Fibroblast of villous mesenchyme (primary cell): ENCODE measurements at regions not wholly inside any gene's neighbourhood (a gene's known extent, or its start where the extent isn't known, plus 50 kb on each side); places are given as distances from the start of the nearest gene placed in this dataset.

Experiments
- DNase-seq: peaks from one replicate; pipeline ENCODE4 v3.0.0-alpha.2; 2010; ENCODE audit warnings: low read depth
- H3K4me3 ChIP-seq: 2 replicates; pipeline ENCODE4 v1.5.1; 2011; ENCODE audit warnings: low read depth, mild to moderate bottlenecking, low read length
- TF ChIP-seq, protein P1 (sequence below): IDR thresholded peaks from 2 replicates; pipeline ENCODE4 v1.5.1; 2012; ENCODE audit warnings: low read depth, mild to moderate bottlenecking, low read length; ENCODE audit not compliant: insufficient read depth

DNA sequence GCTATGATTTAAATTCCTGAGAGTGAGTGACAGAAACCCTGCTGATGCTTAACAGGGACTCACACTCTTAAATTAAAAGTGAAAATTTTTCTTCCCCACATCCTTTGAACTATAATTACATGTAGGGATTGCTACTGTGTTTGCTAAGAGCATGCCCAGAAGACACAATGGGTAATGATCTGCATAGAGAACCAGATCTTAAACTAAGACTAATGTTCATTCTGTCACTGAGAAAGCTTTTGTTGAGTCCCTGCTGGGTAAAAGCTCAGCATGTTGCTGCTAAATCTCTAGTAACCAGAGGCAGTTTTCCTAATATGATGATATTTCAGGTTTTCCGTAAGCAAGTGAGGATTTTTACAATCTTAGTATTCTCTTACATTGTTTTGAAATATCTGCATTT is 424.8 kb upstream of the SMC2 start:
- no peak overlapping the region for H3K4me3 ChIP-seq
- DNase-seq: no peak

DNA sequence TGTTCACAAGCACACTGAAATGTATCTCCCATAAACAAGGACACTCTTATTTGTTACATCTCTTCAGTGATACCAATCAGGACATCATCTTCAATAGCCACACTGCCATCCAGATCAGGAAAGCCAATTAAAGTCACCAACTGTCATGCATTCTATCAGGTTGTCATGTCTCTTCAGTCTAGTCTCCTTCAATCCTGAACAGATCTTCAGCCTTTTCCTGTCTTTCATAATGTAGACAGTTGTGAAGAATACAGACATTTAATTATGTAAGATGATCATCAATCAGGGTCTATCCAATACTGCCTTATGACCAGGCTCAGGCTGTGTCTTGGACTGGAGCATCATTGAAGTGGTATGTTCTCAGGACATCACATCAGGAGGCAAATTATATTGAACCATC is 419.8 kb upstream of the SMC2 start:
- DNase-seq: no peak
- TF ChIP-seq, protein P1, sequence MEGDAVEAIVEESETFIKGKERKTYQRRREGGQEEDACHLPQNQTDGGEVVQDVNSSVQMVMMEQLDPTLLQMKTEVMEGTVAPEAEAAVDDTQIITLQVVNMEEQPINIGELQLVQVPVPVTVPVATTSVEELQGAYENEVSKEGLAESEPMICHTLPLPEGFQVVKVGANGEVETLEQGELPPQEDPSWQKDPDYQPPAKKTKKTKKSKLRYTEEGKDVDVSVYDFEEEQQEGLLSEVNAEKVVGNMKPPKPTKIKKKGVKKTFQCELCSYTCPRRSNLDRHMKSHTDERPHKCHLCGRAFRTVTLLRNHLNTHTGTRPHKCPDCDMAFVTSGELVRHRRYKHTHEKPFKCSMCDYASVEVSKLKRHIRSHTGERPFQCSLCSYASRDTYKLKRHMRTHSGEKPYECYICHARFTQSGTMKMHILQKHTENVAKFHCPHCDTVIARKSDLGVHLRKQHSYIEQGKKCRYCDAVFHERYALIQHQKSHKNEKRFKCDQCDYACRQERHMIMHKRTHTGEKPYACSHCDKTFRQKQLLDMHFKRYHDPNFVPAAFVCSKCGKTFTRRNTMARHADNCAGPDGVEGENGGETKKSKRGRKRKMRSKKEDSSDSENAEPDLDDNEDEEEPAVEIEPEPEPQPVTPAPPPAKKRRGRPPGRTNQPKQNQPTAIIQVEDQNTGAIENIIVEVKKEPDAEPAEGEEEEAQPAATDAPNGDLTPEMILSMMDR: no peak
- no peak overlapping the region for H3K4me3 ChIP-seq

More for the DNA sequence above, 424.8 kb upstream of the SMC2 start:
- TF ChIP-seq, protein P1: no peak

DNA sequence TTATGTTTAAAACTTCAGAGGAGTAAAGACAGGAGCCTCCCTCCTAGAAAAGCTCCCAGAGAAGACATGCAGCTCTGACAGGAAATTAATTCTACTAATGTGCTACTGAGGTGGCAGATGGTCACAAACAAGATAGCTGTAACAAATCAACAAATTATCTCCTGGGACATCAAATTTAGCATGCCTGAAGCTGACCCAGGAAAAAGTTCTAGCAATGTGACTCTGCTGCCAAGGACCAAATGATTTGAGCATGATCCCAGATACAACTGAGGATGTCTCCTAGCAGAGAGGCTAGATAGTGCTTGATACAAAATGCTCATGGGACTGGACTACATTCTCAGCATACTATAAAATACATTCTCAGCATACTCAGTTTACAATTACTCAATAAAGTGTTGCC is 413.5 kb upstream of the SMC2 start:
- DNase-seq: no peak
- H3K4me3 ChIP-seq: no peak overlapping the region
- TF ChIP-seq, protein P1: no peak

DNA sequence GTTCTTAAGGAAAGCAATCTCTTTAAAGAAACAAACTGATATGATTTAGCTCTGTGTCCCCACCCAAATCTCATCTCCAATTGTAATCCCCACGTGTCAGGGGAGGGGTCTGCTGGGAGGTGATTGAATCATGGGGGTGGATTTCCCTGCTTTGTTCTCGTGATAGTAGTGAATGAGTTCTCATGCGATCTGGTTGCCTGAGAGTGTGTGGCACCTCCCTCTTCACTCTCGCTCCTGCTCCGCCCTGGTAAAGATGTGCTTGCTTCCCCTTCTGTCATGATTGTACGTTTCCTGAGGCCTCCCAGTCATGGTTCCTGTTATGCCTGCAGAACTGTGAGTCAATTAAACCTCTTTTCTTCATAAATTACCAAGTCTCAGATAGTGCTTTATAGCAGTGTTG is 412.7 kb upstream of the SMC2 start:
- no peak overlapping the region for H3K4me3 ChIP-seq
- TF ChIP-seq, protein P1: no peak
- no peak for DNase-seq

DNA sequence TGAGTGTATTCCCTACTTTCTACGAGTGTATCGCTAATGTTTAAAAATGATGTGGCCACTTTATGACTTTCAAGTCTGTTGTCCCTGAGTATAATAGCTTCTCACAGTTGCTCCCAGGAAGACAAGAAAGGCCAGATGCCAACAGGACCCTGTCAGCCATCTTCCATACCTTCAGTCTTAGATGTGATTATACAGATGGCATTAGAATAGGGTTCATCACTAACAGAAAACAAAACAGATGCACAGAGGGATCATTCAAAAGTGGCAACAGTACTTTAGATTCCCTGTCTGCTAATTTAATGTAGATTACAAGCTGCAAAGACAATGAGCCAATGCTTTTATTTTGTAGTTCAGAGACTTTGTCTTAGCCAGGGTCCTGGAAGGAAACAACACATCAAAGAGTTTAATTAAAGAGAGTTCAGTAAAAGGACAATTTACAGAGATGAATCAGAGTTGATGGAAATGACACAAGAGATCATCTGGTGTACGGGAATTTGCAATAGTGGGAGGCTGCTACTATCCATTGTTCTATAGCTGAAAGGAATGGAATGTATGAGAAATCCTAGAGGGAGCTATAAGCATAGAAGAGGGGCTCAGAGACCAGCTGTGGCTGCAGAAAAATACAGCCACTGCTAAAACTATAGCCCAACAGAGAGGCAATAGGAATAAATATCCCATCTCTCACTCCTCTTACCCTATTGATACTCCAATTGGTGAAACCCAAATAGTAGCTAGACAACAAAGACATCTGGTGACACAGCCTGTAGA is 393.7 kb upstream of the SMC2 start:
- TF ChIP-seq, protein P1: no peak
- no peak overlapping the region for H3K4me3 ChIP-seq
- no peak for DNase-seq

GRCh38 chr9:103702572-103702971 is 391.5 kb upstream of the SMC2 start:
- DNase-seq: no peak
- TF ChIP-seq, protein P1: no peak
- no peak overlapping the region for H3K4me3 ChIP-seq

DNA sequence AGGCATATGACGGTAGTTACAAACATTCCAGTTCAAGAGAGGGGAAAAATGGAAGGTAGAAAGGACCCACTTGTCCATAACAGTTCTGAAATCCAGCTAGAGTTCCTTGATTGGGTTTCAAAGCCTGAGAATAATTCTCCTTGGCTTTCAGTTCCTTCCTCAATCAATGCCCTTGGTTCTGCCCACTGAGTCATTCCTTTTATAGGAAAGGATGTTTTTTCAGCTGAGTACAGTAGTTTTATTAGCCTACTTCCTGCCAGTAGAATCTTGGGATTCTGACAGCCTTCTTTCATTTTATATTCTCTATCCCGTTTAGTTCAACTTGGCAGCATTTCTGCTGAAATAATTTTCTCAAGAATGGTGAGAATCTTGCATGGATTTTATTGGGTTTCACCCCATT is 386.9 kb upstream of the SMC2 start:
- TF ChIP-seq, protein P1: no peak
- no peak for DNase-seq
- no peak overlapping the region for H3K4me3 ChIP-seq
